Muscle of leg (tissue), 3 donors: ENCODE measurements at regions not wholly inside any gene's neighbourhood (a gene's known extent, or its start where the extent isn't known, plus 50 kb on each side); places are given as distances from the start of the nearest gene placed in this dataset.

Experiments used
- DNase-seq: peaks from one replicate; pipeline ENCODE4 v3.0.0; 2013
- H3K27ac ChIP-seq: one replicate; pipeline ENCODE4 v1.5.1; 2013; ENCODE audit warnings: mild to moderate bottlenecking, low read length, control low read depth
- H3K27me3 ChIP-seq: one replicate; pipeline ENCODE4 v1.6.1; 2013; ENCODE audit warnings: low read length; ENCODE audit not compliant: control insufficient read depth, insufficient read depth
- H3K36me3 ChIP-seq: one replicate; pipeline ENCODE4 v1.6.1; 2013; ENCODE audit warnings: low read length; ENCODE audit not compliant: control insufficient read depth, insufficient read depth
- H3K4me1 ChIP-seq: one replicate; pipeline ENCODE4 v1.6.1; 2013; ENCODE audit warnings: low read length; ENCODE audit not compliant: control insufficient read depth, insufficient read depth
- H3K4me3 ChIP-seq: one replicate; pipeline ENCODE4 v1.5.1; 2013; ENCODE audit warnings: low read length, control low read depth
- H3K9me3 ChIP-seq: replicated peaks from 2 replicates; pipeline ENCODE4 v1.6.1; 2013; ENCODE audit warnings: low read depth, low read length; ENCODE audit not compliant: control insufficient read depth
- WGBS: methylation state at CpG from one replicate; pipeline ENCODE4 v1.1.5; 2013; ENCODE audit warnings: missing lambda C conversion rate; ENCODE audit not compliant: insufficient coverage; 5-methylcytosine and 5-hydroxymethylcytosine counted together

DNA sequence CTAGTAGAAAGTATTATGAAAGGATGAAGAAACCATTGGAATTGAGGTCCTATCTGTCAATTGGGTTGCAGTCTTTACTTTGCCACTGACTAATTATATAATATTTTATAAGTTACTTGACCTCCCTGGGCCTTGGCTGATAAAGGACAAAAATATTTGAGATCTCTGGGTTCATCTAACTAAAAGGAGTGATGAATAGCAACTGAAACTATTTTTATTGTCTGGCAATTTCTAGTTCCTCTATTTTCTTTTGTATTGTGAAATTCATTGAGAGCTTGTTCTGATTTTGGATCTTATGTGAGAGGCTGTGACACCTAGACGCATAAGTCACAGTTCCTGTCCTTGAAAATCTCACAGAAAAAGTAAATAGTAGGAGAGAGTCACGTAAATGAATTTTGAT is 415.7 kb upstream of the ATP2B1 start:
- H3K4me3 ChIP-seq: no peak overlapping the region
- H3K4me1 ChIP-seq: peaks cover 3% of the 10 kb centered on the region
- H3K36me3 ChIP-seq: no peaks in the 10 kb centered on the region
- peaks cover 14% of the 10 kb centered on the region for H3K9me3 ChIP-seq
- WGBS: 86% methylated on average over 1 of the region's 2 CpGs
- H3K27ac ChIP-seq: no peak overlapping the region
- no peaks in the 10 kb centered on the region for H3K27me3 ChIP-seq
- DNase-seq: no peak

DNA sequence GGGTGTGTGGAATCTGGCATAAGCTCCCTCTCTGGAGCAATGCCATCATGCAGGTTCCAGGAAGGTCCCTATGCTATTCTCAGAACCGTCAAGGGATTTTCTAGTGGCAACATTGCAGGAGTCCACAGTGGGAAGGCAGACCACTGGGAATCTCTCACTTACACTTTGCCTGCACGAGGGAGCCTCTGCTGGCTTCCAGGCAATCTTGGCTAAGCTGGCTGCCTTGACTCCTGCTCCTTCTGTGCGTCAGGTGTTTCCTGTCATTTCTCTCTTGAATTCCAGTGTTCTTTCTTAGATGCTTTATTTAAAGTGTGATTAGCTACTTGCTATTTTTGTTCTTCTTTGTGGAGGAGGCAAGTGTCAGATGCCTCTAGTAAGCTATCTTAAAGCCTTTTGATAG is 414.0 kb upstream of the ATP2B1 start:
- peaks cover 14% of the 10 kb centered on the region for H3K9me3 ChIP-seq
- peaks cover 3% of the 10 kb centered on the region for H3K4me1 ChIP-seq
- H3K27me3 ChIP-seq: no peaks in the 10 kb centered on the region
- H3K27ac ChIP-seq: no peak overlapping the region
- H3K36me3 ChIP-seq: no peaks in the 10 kb centered on the region
- DNase-seq: peak; percentile 68
- 29% methylated on average over 3 of the region's 3 CpGs for WGBS
- no peak overlapping the region for H3K4me3 ChIP-seq

DNA sequence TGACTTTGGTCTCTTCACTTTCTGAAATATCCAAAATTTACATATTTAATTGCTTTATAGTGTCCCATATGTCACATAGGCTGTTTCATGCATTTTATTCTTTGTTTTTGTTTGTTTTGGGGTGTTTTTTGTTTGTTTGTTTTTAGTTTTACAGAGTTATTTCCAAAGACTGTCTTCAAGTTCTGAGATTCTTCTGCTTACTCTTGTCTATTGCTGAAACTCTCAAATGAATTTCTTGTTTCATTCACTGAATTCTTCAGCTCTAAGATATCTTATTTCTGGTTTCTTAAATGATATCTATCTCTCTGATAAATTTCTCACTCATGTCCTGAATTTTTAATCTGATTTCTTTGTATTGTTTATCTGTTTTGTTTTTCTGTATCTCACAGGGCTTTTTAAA is 412.0 kb upstream of the ATP2B1 start:
- peaks cover 14% of the 10 kb centered on the region for H3K9me3 ChIP-seq
- no peak overlapping the region for H3K27ac ChIP-seq
- peaks cover 3% of the 10 kb centered on the region for H3K4me1 ChIP-seq
- no peaks in the 10 kb centered on the region for H3K27me3 ChIP-seq
- no peak overlapping the region for H3K4me3 ChIP-seq
- H3K36me3 ChIP-seq: no peaks in the 10 kb centered on the region
- no peak for DNase-seq

DNA sequence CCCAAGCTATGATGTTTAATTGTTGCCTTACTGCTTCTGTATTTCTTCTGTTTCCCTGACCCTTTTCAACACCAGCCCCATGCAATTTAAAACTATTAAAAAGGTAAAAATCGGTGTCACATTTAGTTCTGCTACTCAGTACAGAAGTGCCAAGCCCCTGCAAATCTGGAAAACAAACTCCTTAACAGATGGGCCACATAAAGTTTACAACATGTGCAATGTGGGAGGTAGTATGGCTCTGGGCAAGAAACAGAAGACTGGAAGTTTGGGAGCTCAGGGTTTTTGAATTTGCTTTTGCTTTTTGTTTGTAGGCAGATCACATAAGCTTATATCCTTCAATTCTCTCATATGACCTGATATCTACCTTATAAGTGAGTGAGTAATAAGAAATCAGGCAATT is 404.0 kb upstream of the ATP2B1 start:
- Histone ChIP-seq H3K4me1 (peaks cover 3% of the 10 kb centered on the region), H3K9me3 (no peaks in the 10 kb centered on the region), H3K27me3 (no peaks in the 10 kb centered on the region), H3K27ac (peak overlapping the region; percentile 36), H3K36me3 (no peaks in the 10 kb centered on the region), H3K4me3 (no peak overlapping the region)
- DNase-seq: peak; percentile 57
- no CpG with 5 or more reads among the region's 1 CpG for WGBS

DNA sequence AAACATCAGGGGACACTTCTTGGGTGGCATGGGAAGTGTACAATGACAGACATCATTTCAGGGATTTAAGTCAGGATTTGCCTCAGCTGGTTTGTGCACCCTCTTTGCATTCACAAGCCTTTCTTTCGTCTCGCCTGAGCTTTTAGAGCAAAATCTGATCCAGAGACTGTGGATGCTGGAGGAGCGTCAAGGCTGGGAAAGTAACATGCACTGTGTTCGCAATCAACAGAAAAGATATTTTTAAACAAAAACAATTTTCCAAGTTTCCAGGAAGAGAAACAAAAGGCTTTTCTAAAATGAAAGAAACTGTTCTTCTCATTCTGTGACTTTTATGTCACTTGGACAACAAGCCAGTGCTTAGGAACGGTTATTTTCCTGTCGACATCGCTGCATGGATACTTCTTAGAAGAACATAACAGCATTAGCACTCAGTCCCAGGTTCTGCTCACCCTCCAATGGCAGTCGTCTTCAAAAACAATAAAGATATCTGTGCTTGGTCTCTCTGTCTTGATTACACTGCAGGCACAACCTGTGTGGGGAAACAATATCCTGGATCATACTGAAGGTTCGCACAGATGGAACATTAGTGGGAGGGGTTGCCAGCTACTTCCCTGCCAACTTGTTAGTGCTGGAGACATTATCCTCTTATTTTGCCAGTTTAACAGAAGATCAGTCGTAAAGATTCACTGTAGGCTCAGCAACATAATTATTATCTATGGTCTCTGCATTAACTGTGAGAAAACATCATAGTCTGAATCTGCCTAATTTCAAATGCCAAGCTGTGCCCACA is 403.3 kb upstream of the ATP2B1 start:
- Histone ChIP-seq H3K4me1 (peaks cover 3% of the 10 kb centered on the region), H3K9me3 (no peaks in the 10 kb centered on the region), H3K27ac (peak overlapping the region; percentile 36), H3K4me3 (no peak overlapping the region), H3K36me3 (no peaks in the 10 kb centered on the region), H3K27me3 (no peaks in the 10 kb centered on the region)
- 31% methylated on average over 8 of the region's 10 CpGs for WGBS
- DNase-seq: peak; percentile 87

DNA sequence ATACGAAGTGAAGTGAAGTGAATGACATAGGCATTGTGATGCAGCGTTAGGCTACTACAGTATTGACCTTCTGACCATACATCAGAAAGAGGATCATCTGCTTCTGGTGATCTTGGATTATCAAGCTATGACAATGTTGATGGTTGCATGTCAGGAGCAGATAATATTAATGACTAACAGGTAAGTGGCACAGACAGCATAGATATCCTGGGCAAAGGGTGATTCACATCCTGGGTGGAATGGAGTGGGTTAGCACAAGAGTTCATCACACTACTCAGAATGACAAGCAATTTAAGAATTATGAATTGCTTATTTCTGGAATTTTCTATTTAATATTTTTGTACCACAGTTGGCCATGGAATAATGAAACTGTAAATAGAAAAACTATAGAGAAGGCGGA is 397.9 kb upstream of the ATP2B1 start:
- H3K9me3 ChIP-seq: no peaks in the 10 kb centered on the region
- H3K36me3 ChIP-seq: no peaks in the 10 kb centered on the region
- H3K4me3 ChIP-seq: no peak overlapping the region
- H3K4me1 ChIP-seq: peaks cover under 1% of the 10 kb centered on the region
- H3K27ac ChIP-seq: no peak overlapping the region
- no peak for DNase-seq
- WGBS: 100% methylated on average over 2 of the region's 3 CpGs
- H3K27me3 ChIP-seq: no peaks in the 10 kb centered on the region

DNA sequence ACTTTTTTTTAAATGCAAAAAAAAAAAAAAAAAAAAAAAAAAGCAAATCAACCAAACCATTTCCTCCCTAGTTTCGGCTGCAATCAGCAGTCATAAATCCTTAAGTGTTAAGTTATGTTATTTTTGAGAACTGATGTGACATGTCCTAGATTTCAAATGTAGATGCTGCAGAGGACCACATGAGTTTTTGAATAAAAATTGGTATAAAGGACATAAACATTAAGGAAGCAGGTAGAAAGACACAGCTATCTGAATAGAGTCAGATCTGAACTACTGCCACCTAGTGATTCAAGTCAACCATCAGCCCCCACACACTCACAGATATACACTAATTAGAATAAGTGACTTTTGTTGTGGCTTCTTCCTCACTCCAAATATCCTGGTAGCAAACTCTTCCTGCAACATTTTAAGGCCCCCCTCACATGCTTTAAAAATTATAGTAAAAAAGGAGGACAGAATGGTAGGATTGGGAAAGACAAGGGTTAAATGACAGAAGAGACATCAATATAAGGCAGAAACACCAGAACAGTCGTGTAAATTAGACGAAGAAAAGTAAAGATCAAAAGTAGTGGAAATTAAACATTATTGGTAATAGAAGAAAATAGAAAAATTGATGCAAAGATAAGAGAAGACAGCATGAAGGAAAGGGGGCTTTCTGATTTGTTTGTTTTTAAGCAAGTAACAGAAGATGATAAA is 394.5 kb upstream of the ATP2B1 start:
- peak; percentile 32 for DNase-seq
- WGBS: 65% methylated on average over 2 of the region's 3 CpGs
- no peaks in the 10 kb centered on the region for H3K9me3 ChIP-seq
- no peaks in the 10 kb centered on the region for H3K27me3 ChIP-seq
- H3K27ac ChIP-seq: no peak overlapping the region
- no peaks in the 10 kb centered on the region for H3K4me1 ChIP-seq
- H3K36me3 ChIP-seq: no peaks in the 10 kb centered on the region
- no peak overlapping the region for H3K4me3 ChIP-seq

DNA sequence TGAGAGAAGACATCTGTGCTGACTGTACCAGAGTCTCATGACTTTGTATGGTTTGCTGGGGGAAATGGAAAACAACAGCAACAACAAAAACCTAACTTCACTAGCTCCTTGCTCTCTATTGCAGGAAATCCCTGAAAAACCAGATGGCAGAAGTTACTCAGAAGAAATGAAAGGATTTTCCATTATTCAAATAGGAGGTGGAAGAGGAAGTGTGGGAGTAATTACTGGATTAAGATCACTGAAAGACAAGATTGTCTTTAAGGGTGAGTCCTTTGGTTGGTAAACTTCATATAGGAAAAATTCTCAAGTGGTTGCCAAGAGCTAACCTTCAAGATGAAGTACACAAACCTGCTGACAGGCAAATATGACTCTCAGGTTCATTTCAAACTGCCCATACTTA is 391.9 kb upstream of the ATP2B1 start:
- no peaks in the 10 kb centered on the region for H3K9me3 ChIP-seq
- no peaks in the 10 kb centered on the region for H3K36me3 ChIP-seq
- no peak overlapping the region for H3K4me3 ChIP-seq
- no peak overlapping the region for H3K27ac ChIP-seq
- DNase-seq: peak; percentile 46
- H3K27me3 ChIP-seq: no peaks in the 10 kb centered on the region
- H3K4me1 ChIP-seq: no peaks in the 10 kb centered on the region

DNA sequence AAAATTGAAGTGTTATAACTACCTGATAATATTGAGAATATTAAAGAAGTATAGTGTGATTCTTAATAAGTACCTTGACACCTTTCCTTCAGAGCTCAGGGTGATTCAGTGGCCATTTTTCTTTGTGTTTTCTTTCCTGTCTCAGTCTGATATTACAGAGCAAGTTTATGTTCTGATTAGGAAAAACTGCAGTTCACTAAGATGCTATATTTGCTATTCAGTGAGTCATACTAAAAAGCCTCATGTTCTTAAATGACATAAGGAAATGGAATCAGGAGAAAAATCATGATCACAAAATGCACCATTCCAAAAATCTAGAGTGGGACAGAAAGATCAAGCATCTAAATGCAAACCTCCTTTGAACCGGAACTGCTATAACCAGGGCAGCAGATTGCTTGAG is 390.6 kb upstream of the ATP2B1 start:
- no peak overlapping the region for H3K4me3 ChIP-seq
- H3K27me3 ChIP-seq: no peaks in the 10 kb centered on the region
- H3K27ac ChIP-seq: no peak overlapping the region
- WGBS: no CpG with 5 or more reads among the region's 1 CpG
- DNase-seq: peak; percentile 39
- H3K4me1 ChIP-seq: no peaks in the 10 kb centered on the region
- H3K36me3 ChIP-seq: no peaks in the 10 kb centered on the region
- H3K9me3 ChIP-seq: no peaks in the 10 kb centered on the region

DNA sequence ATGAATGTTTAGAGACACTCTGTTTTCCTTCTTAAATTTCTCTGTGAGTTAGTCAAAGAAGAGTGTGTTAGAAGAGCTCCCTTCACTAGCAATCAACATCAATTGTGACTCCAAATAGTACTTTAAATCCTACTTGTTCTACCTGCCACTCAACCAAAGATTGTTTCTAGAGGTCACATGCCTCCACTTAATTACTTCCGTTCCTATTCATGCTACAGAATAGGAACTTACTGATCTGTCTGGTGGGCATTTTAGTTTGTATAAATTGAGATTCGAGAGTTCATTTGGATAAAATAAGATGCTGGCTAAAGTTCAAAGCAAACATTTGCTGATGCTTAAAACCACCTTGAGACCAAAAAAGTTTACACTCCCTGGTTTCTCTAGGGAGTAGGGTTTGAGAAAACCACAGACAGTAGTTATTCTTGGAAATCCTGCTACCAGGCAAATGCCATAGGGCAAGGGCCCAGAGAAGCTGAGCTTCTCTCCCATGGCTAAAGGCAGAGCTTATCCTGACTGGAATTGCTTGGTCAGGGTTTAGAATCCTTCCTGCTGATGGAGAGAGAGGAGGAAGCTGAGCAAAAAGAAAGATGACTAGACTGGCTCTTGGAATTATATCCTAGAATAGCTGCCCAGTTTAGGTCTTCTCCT is 389.6 kb upstream of the ATP2B1 start:
- H3K4me3 ChIP-seq: no peak overlapping the region
- no peaks in the 10 kb centered on the region for H3K27me3 ChIP-seq
- no peaks in the 10 kb centered on the region for H3K36me3 ChIP-seq
- no CpG with 5 or more reads among the region's 2 CpGs for WGBS
- H3K27ac ChIP-seq: no peak overlapping the region
- H3K4me1 ChIP-seq: no peaks in the 10 kb centered on the region
- DNase-seq: peak; percentile 10
- H3K9me3 ChIP-seq: no peaks in the 10 kb centered on the region
